Cardiac muscle cell (in vitro differentiated cells and primary cell): ENCODE measurements at regions not wholly inside any gene's neighbourhood (a gene's known extent, or its start where the extent isn't known, plus 50 kb on each side); places are given as distances from the start of the nearest gene placed in this dataset.
A peak's percentile ranks its signal among the peaks of the same experiment; 100 is the strongest.

Experiments used
- DNase-seq, 2 donors: peaks; one replicate each; pipeline versions ENCODE4 v3.0.0 to v3.0.0-alpha.2; 2010 to 2017; ENCODE audit warnings: low read depth in 1 of 2, low spot score in 1 of 2
- H3K27ac ChIP-seq: fragments of 200-600 bp; sonication (generic); 2 replicates; pipeline ENCODE4 v1.5.1; 2016
- H3K27me3 ChIP-seq: fragments of 200-600 bp; sonication (generic); 2 replicates; pipeline ENCODE4 v1.6.0; 2016; ENCODE audit warnings: control low read depth
- H3K36me3 ChIP-seq: fragments of 200-600 bp; sonication (generic); 2 replicates; pipeline ENCODE4 v1.5.1; 2016; ENCODE audit warnings: control low read depth
- H3K4me1 ChIP-seq: fragments of 200-600 bp; sonication (generic); 2 replicates; pipeline ENCODE4 v1.8.1; 2017; ENCODE audit warnings: low read depth, mild to moderate bottlenecking, mixed run types
- H3K4me3 ChIP-seq: fragments of 200-600 bp; sonication (generic); 2 replicates; pipeline ENCODE4 v1.5.1; 2016; ENCODE audit warnings: mild to moderate bottlenecking
- H3K9me3 ChIP-seq: fragments of 200-600 bp; sonication (generic); 2 replicates; pipeline ENCODE4 v1.5.1; 2017; ENCODE audit warnings: low read depth, mild to moderate bottlenecking, control low read depth
- TF ChIP-seq, protein P1 (sequence below): IDR thresholded peaks from 2 replicates; pipeline ENCODE4 v1.5.1; 2012; ENCODE audit warnings: low read depth, mild to moderate bottlenecking, low read length

- Histone ChIP-seq H3K4me3 (no peak overlapping the region), H3K27ac (peak overlapping the region; percentile 58), H3K27me3 (no peaks in the 10 kb centered on the region), H3K9me3 (no peaks in the 10 kb centered on the region), H3K4me1 (peaks cover 27% of the 10 kb centered on the region), H3K36me3 (peaks cover 4% of the 10 kb centered on the region)
- no peak for DNase-seq
- TF ChIP-seq, protein P1, sequence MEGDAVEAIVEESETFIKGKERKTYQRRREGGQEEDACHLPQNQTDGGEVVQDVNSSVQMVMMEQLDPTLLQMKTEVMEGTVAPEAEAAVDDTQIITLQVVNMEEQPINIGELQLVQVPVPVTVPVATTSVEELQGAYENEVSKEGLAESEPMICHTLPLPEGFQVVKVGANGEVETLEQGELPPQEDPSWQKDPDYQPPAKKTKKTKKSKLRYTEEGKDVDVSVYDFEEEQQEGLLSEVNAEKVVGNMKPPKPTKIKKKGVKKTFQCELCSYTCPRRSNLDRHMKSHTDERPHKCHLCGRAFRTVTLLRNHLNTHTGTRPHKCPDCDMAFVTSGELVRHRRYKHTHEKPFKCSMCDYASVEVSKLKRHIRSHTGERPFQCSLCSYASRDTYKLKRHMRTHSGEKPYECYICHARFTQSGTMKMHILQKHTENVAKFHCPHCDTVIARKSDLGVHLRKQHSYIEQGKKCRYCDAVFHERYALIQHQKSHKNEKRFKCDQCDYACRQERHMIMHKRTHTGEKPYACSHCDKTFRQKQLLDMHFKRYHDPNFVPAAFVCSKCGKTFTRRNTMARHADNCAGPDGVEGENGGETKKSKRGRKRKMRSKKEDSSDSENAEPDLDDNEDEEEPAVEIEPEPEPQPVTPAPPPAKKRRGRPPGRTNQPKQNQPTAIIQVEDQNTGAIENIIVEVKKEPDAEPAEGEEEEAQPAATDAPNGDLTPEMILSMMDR: no peak
Measured at GRCh38 chr5:124634228-124634739, 112.2 kb downstream of the ZNF608 start.

- TF ChIP-seq, protein P1: no peak
- H3K27ac ChIP-seq: peak overlapping the region; percentile 65
- H3K9me3 ChIP-seq: no peaks in the 10 kb centered on the region
Measured at GRCh38 chr5:124633209-124633608, 113.2 kb downstream of the ZNF608 start.

GRCh38 chr5:124631874-124632550, 114.4 kb downstream of the ZNF608 start:
- H3K4me3 ChIP-seq: no peak overlapping the region
- no peaks in the 10 kb centered on the region for H3K27me3 ChIP-seq
- H3K36me3 ChIP-seq: peaks cover 4% of the 10 kb centered on the region
- H3K9me3 ChIP-seq: no peaks in the 10 kb centered on the region
- H3K4me1 ChIP-seq: peaks cover 38% of the 10 kb centered on the region
- DNase-seq: peak in 1 of 2 donors; percentile 70
- peak overlapping the region; percentile 65 for H3K27ac ChIP-seq
- TF ChIP-seq, protein P1: no peak

More at GRCh38 chr5:124633209-124633608, 113.2 kb downstream of the ZNF608 start:
- peaks cover 4% of the 10 kb centered on the region for H3K36me3 ChIP-seq
- peaks cover 31% of the 10 kb centered on the region for H3K4me1 ChIP-seq
- H3K27me3 ChIP-seq: no peaks in the 10 kb centered on the region
- no peak for DNase-seq
- no peak overlapping the region for H3K4me3 ChIP-seq

DNA sequence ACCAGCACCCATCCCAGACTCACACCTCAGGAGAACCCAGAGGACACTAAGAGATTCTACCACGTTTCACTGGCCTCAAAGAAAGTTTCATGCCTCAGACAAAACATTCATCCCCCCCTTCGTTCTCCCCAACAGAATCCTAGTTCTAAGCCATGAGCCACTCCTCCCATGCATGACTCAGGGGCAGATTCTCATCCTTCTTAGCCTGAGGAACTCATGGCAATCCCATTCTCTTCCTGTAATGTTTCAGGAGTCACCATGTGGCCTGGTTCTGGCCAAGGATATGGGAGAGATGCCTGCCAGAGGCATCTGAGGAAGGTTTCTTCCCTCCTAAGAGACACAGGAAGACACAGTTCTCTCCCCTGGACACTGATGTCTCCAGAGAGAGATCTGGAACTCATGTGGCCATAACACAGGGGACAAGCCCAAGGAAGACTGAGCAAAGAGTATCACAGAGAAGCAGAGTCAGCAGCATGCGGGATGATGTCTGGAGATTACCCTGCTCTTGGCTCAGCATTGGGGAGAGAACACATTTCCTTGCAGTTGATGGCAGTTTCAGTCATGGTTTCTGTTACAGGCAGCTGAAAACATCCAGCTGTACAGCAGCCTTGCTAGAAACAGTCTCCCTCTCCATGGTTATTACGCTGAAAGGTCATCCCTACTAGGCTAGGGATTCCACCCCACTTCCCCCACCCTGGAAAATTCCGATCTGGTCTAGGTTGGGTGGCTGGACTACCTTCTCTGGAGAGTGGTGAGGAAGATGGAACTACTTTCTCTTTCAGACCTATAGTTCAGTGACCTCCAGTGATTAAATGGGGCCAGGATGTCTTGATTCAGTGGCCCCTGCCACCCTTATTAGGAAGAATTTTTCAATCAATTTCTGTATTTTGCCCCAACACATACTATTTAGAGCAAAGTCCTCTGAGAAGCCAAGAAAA, 115.4 kb downstream of the ZNF608 start:
- no peaks in the 10 kb centered on the region for H3K9me3 ChIP-seq
- no peaks in the 10 kb centered on the region for H3K27me3 ChIP-seq
- peak in 1 of 2 donors; percentile 17 for DNase-seq
- H3K4me1 ChIP-seq: peaks cover 38% of the 10 kb centered on the region
- H3K4me3 ChIP-seq: no peak overlapping the region
- H3K27ac ChIP-seq: peak overlapping the region; percentile 85
- TF ChIP-seq, protein P1: no peak
- H3K36me3 ChIP-seq: peaks cover 4% of the 10 kb centered on the region

DNA sequence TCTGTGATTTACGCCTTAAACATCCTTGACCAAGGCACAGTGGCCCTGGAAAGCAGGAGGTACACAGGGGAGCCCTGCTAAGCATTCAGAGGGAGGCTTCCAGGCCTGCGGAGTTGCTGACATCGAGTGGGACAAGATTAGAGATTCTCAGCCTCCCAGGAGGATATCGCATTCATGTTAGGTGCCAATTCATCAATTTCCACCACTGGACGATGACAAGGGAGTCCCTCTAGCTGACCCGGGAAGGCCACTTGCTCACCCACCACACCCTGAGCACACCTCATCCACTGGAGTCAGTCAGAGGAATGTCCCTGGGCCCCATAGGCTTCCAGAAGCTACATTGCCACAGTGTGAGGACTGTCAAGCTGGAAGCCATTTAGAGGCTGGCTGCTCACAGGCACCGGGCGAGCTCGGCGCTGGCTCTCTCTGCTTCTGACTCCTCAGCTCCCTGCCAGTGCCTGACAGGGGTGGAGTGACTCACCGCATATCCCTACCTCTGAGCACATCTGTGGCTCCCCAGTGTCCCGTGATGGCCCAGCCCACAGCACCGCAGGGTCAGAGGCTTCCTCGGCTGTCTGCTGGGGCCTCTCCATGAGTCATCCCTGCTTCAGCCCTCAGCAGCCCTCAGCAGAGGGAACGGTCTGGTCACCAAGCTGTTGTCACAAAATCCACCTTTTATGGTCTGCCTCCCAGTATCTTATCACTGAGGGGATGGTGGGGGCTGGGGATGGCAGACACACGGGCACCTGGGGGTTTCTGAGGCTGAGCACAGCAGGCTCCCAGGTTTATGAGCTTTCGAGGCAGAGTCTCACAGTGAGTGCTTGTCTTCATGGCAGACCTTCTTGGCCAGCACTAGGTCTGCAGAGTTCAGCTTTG, 117.5 kb downstream of the ZNF608 start:
- DNase-seq: peak; percentile 63 to 87
- peak overlapping the region; percentile 85 for H3K27ac ChIP-seq

More for the DNA sequence above, 117.5 kb downstream of the ZNF608 start:
- no peak overlapping the region for H3K4me3 ChIP-seq
- no peaks in the 10 kb centered on the region for H3K27me3 ChIP-seq
- TF ChIP-seq, protein P1: no peak
- peaks cover 31% of the 10 kb centered on the region for H3K4me1 ChIP-seq
- H3K36me3 ChIP-seq: no peaks in the 10 kb centered on the region
- H3K9me3 ChIP-seq: no peaks in the 10 kb centered on the region
